Stimulated activated CD8-positive, alpha-beta memory T cell treated with anti-CD3 and anti-CD28 coated beads, Interleukin-12 subunit alpha, Interleukin-12 subunit beta, amount 100 ng/mL, for 1 hour (primary cell): ENCODE measurements at regions not wholly inside any gene's neighbourhood (a gene's known extent, or its start where the extent isn't known, plus 50 kb on each side); places are given as distances from the start of the nearest gene placed in this dataset.

Experiments
- DNase-seq: peaks from one replicate; pipeline ENCODE4 v3.0.0-alpha.2; 2020; ENCODE audit warnings: low read depth

GRCh38 chr12:81809829-81810595, 50.9 kb upstream of the PPFIA2 start:
- DNase-seq: no peak

DNA sequence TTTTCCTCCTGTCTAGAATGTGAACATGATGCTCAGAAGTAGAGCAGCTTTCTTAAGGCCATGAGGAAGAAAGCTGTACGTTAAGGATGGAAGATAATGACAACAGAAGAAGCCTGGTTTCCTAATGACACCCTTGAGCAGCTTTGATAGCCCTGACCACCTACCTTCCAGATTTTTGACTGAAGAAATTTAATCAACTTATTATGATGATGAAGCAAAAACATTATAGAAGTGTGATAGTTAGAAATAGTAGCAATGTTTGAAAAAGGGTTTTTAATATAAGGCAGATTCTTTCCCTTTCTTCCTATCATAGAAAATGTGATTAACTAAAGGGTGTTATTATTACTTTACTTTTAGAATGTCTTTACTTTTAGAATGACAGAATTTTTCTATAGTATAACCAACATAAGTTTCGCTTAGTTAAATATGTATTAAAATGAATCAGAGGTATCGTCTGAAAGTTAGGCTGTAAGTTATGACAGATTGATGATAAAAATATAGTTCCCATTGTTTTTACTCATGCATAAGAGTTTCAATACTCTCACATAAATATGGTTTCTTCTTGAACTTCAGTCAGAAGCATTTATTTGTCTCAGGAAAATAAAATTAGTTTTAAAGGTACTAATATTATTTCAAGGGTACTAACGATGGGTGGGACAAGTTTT, 50.1 kb upstream of the PPFIA2 start:
- DNase-seq: no peak
